ENCODE measurements at regions not wholly inside any gene's neighbourhood (a gene's known extent, or its start where the extent isn't known, plus 50 kb on each side); places are given as distances from the start of the nearest gene placed in this dataset.

DNA sequence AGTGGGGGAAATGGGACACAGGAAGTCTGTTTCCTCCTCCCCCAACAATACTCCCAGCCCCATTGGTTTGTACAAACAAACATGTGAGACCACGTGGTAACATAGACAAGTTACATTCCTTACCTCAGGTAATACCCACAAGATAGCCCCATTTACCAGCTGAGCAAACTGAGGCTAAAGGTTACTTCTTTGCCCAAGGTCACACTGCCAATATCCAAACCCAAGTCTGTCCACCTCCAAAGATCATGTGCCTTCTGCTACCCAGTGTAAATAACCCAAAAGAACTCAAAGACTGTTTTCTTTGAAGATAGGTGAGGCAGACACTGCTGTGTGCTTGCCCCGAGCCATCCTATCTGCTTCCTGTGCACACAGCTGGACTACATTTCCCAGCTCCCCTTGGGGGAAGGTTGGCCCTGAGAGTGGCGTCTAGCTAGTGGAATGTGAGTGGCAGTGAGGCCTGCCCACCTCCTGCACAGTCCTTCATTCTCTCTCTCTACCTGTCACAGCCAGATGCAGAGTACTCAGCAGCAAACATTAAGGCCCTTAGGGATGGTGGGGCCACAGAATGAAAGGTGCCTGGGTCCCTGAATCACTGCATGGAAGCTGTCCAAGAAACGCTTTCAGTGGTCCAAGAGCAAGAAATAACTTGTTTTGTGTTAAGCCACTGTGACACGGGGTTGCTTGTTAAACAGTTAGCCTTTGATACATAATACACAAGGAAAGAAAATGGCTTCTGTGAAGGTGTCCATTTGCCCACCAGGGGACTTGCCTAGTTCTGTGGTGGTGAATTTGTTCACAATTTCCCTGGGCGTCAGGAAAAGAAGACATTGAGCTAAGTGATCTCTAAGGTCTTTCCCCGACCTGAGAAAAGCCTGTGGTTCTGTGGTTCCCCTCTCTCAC lies 257.7 kb upstream of the NFE2L3 start:
- H2AFZ ChIP-seq (ENCODE audit: low read depth, low read length), result no peak overlapping the region
- H3K27me3 ChIP-seq (ENCODE audit: insufficient read depth, low read depth, low read length), result peaks cover 13% of the 10 kb centered on the region
- H3K36me3 ChIP-seq (ENCODE audit: insufficient read depth, low read length), result no peaks in the 10 kb centered on the region
- H4K20me1 ChIP-seq (ENCODE audit: insufficient read depth), result no peaks in the 10 kb centered on the region
- H3F3A ChIP-seq (ENCODE audit: insufficient read depth, low read length, poor library complexity, severe bottlenecking), result no peaks in the 10 kb centered on the region
- no peak overlapping the region for H3K9ac ChIP-seq (ENCODE audit: low read length)
- no peaks in the 10 kb centered on the region for H3K79me2 ChIP-seq (replicated peaks; ENCODE audit: insufficient read depth, low read length)
- H3K4me2 ChIP-seq (ENCODE audit: low read length), result no peak overlapping the region
- H3K9me2 ChIP-seq (ENCODE audit: insufficient read depth, low read length), result no peaks in the 10 kb centered on the region
- no peak overlapping the region for H3K4me3 ChIP-seq (ENCODE audit: low read length)
- H3K9me3 ChIP-seq (ENCODE audit: low read length), result no peaks in the 10 kb centered on the region
- TF ChIP-seq SMC3 (conservative IDR thresholded peaks at IDR 0.05; ENCODE audit: poor library complexity), result no peak
- no peak for TF ChIP-seq POLR2AphosphoS5 (IDR thresholded peaks at IDR 0.05)
- TF ChIP-seq, protein P1, sequence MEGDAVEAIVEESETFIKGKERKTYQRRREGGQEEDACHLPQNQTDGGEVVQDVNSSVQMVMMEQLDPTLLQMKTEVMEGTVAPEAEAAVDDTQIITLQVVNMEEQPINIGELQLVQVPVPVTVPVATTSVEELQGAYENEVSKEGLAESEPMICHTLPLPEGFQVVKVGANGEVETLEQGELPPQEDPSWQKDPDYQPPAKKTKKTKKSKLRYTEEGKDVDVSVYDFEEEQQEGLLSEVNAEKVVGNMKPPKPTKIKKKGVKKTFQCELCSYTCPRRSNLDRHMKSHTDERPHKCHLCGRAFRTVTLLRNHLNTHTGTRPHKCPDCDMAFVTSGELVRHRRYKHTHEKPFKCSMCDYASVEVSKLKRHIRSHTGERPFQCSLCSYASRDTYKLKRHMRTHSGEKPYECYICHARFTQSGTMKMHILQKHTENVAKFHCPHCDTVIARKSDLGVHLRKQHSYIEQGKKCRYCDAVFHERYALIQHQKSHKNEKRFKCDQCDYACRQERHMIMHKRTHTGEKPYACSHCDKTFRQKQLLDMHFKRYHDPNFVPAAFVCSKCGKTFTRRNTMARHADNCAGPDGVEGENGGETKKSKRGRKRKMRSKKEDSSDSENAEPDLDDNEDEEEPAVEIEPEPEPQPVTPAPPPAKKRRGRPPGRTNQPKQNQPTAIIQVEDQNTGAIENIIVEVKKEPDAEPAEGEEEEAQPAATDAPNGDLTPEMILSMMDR (IDR thresholded peaks at IDR 0.05; ENCODE audit: poor library complexity, severe bottlenecking), result no peak
- TF ChIP-seq MXI1 (conservative IDR thresholded peaks at IDR 0.05; ENCODE audit: poor library complexity, severe bottlenecking), result no peak
- no peak for TF ChIP-seq RAD21 (conservative IDR thresholded peaks at IDR 0.05)
- TF ChIP-seq EZH2 (IDR thresholded peaks at IDR 0.05; ENCODE audit: borderline replicate concordance, insufficient read depth, low read length, poor library complexity, severe bottlenecking), result no peak
- TF ChIP-seq, protein P2, sequence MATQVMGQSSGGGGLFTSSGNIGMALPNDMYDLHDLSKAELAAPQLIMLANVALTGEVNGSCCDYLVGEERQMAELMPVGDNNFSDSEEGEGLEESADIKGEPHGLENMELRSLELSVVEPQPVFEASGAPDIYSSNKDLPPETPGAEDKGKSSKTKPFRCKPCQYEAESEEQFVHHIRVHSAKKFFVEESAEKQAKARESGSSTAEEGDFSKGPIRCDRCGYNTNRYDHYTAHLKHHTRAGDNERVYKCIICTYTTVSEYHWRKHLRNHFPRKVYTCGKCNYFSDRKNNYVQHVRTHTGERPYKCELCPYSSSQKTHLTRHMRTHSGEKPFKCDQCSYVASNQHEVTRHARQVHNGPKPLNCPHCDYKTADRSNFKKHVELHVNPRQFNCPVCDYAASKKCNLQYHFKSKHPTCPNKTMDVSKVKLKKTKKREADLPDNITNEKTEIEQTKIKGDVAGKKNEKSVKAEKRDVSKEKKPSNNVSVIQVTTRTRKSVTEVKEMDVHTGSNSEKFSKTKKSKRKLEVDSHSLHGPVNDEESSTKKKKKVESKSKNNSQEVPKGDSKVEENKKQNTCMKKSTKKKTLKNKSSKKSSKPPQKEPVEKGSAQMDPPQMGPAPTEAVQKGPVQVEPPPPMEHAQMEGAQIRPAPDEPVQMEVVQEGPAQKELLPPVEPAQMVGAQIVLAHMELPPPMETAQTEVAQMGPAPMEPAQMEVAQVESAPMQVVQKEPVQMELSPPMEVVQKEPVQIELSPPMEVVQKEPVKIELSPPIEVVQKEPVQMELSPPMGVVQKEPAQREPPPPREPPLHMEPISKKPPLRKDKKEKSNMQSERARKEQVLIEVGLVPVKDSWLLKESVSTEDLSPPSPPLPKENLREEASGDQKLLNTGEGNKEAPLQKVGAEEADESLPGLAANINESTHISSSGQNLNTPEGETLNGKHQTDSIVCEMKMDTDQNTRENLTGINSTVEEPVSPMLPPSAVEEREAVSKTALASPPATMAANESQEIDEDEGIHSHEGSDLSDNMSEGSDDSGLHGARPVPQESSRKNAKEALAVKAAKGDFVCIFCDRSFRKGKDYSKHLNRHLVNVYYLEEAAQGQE (IDR thresholded peaks at IDR 0.05; ENCODE audit: borderline replicate concordance), result no peak
- TF ChIP-seq EP300 (conservative IDR thresholded peaks at IDR 0.05; ENCODE audit: poor library complexity, severe bottlenecking), result no peak
- TF ChIP-seq TAF1 (IDR thresholded peaks at IDR 0.05; ENCODE audit: low read depth), result no peak
- no peak overlapping the region for H3K27ac ChIP-seq (ENCODE audit: low read length)

DNA sequence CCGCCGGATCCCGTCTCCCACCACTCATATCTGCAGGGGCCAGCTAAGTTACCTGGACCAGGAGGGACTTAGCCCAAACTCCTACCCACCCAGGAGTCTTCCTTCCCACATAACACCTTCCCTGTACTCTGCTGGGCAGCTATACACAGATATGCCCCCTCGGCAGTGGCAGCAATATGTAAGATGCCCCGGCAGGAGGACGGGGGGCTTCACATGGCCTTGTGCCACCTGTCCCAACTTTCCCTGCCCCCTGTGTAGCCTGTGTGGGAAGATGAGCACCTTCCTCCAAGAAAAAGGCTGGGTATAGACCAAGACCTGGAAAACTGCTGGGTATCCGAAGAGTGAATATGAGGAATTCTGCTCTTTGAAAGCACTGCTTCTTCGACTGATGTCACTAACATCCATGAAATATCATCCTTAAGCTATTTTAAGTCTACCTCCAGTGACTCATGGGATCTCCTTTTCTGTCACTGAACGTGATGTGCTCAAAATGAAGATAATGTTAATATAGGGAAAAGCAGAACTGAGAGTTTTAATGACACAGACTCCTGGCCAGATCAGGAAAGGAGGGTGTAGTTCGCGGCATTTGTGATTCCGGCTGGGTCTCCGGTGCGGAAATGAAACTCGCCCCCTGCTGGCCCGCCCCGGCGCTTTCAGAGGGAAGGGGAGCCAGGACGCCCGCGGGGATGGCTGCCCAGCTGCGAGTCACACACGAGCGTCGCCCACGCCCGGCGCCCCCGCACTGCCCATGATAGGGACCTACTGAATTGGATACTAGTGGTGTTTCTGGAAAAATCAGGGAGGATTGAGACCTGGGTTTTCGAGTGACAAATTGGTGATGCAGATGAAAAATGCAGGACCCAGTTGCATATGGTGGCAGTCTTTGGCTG lies 256.9 kb upstream of the NFE2L3 start:
- Histone ChIP-seq H3F3A (ENCODE audit: insufficient read depth, low read length, poor library complexity, severe bottlenecking) (no peaks in the 10 kb centered on the region), H3K27ac (ENCODE audit: low read length) (no peak overlapping the region), H3K4me3 (ENCODE audit: low read length) (peak overlapping the region; percentile 54), H3K9me3 (ENCODE audit: low read length) (no peaks in the 10 kb centered on the region), H2AFZ (ENCODE audit: low read depth, low read length) (no peak overlapping the region), H3K9ac (ENCODE audit: low read length) (no peak overlapping the region), H3K4me2 (ENCODE audit: low read length) (peak overlapping the region; percentile 28), H3K27me3 (ENCODE audit: insufficient read depth, low read depth, low read length) (peaks cover 13% of the 10 kb centered on the region), H3K79me2 (replicated peaks; ENCODE audit: insufficient read depth, low read length) (no peaks in the 10 kb centered on the region), H3K36me3 (ENCODE audit: insufficient read depth, low read length) (no peaks in the 10 kb centered on the region), H3K9me2 (ENCODE audit: insufficient read depth, low read length) (no peaks in the 10 kb centered on the region), H4K20me1 (ENCODE audit: insufficient read depth) (no peaks in the 10 kb centered on the region)
- TF ChIP-seq EP300 (conservative IDR thresholded peaks at IDR 0.05; ENCODE audit: poor library complexity, severe bottlenecking) (no peak), POLR2AphosphoS5 (IDR thresholded peaks at IDR 0.05) (peak; percentile 11), SMC3 (conservative IDR thresholded peaks at IDR 0.05; ENCODE audit: poor library complexity) (peak; percentile 29), TAF1 (IDR thresholded peaks at IDR 0.05; ENCODE audit: low read depth) (no peak), RAD21 (conservative IDR thresholded peaks at IDR 0.05) (peak; percentile 19), MXI1 (conservative IDR thresholded peaks at IDR 0.05; ENCODE audit: poor library complexity, severe bottlenecking) (no peak), EZH2 (IDR thresholded peaks at IDR 0.05; ENCODE audit: borderline replicate concordance, insufficient read depth, low read length, poor library complexity, severe bottlenecking) (no peak)
- TF ChIP-seq, protein P1 (IDR thresholded peaks at IDR 0.05; ENCODE audit: poor library complexity, severe bottlenecking), result peak; percentile 61
- TF ChIP-seq, protein P2 (IDR thresholded peaks at IDR 0.05; ENCODE audit: borderline replicate concordance), result no peak

Measured in neural cell (in vitro differentiated cells).